IMR-90 (cell line): ENCODE measurements at regions not wholly inside any gene's neighbourhood (a gene's known extent, or its start where the extent isn't known, plus 50 kb on each side); places are given as distances from the start of the nearest gene placed in this dataset.

Experiments used
- CEBPB ChIP-seq: IDR thresholded peaks from 2 replicates; pipeline ENCODE4 v1.6.1; 2012; ENCODE audit warnings: low read depth, low read length, improper control_type of control experiment
- CTCF ChIP-seq: conservative IDR thresholded peaks from 2 replicates; pipeline ENCODE4 v1.5.1; 2012; ENCODE audit warnings: mild to moderate bottlenecking, low read depth, low read length, improper control_type of control experiment
- FOS ChIP-seq: fragments of 150-350 bp; IDR thresholded peaks from 2 replicates; pipeline ENCODE4 v1.6.1; 2016; ENCODE audit warnings: low read depth, low read length
- MXI1 ChIP-seq: IDR thresholded peaks from 2 replicates; pipeline ENCODE4 v1.6.1; 2012; ENCODE audit warnings: low read depth, mild to moderate bottlenecking, low read length, moderate library complexity, borderline replicate concordance
- POLR2A ChIP-seq: IDR thresholded peaks from 2 replicates; pipeline ENCODE4 v1.6.1; 2012; ENCODE audit warnings: mild to moderate bottlenecking, low read depth, low read length
- RAD21 ChIP-seq: IDR thresholded peaks from 2 replicates; pipeline ENCODE4 v1.6.1; 2012; ENCODE audit warnings: low read length, improper control_type of control experiment

DNA sequence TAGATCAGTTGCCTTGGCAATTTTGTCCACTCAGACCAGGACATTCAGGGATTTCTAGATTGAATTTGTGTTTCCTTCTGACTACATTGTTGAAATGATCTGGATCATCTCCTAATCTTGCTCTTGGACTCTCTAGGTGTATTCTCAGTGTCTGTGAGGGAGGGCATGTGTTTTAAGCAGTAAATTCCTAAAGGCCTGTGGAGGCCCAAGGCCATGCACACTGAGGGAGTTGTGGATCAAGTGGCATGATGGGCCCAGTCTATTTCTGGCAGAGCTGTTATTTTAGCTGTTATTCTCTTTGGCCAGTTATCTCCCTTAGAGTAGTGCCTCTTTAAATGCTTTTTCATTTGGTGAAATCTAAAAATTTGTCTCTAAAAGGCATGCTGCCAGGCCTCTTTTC, 144.9 kb downstream of the RPIA start:
- TF ChIP-seq CEBPB (no peak), CTCF (no peak), POLR2A (no peak), RAD21 (no peak), FOS (no peak), MXI1 (no peak)
